NCI-H526 (cell line): ENCODE measurements at regions not wholly inside any gene's neighbourhood (a gene's known extent, or its start where the extent isn't known, plus 50 kb on each side); places are given as distances from the start of the nearest gene placed in this dataset.
"Not testable (repeated sequence)": the region's sequence is repeated elsewhere in the genome, so short reads cannot be mapped to it uniquely, and the experiment has no call there.

ENCODE experiments used
- DNase-seq, 2 experiments: peaks; one replicate each; lab custom pipeline; 2025; lab: John Stamatoyannopoulos, UW

DNA sequence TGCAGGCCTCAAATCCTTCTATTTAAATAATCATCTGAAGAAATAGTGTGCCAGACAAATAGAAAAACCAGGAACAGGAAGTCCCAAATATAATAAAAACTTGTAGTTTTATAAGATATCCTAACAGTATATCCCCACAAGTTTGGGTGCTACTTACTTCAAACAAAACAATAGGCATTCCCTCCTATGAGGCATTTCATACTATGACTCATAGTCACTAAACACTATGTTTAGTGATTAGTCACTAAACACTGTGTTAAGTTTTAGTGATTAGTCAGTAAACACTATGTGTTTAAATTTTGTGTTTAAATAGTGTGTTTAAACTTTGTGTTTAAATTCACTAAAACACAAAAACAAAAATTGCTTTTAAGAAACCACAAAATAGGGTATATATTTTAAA is 407.0 kb upstream of the CDH19 start:
- DNase-seq: no peak

DNA sequence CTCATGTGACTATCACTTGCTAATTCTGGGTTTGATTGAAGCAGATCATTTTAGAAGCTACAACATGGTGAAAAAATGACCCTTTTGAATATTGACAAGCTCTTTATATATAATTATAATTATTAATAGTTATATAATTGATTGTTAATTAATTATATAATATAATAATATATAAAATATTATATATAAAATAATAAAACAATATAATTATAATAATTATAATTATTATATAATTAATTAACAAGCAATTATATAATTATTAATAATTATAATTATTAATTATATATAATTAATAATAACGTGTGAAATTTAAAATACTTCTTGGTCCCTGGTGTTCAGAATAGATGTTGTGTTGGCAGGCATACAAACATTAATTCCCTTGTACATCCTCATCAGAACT is 404.1 kb upstream of the CDH19 start:
- DNase-seq: no peak

- DNase-seq: no peak
Observed at GRCh38 chr18:67007085-67007484, 403.2 kb upstream of the CDH19 start.

DNA sequence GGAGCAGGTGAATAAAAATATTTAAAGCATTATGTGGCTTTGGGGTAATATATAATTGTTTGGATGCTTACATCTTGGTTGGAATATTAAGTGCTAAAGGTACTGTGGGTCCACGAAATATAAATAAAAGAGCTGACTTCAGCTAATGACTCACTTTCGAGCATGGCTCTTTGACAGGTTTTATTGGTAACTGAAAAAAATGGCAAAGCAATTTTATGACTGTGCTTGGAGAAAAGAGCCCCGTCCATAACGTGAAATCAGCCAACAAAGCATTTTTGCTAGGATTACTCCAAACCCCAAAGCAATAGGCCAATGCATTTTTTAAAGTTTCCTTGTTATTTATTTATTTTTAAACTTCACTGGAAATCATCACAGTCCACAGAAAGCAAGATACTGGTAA is 397.2 kb upstream of the CDH19 start:
- DNase-seq: no peak

- DNase-seq: no peak
Observed at GRCh38 chr18:66999003-66999402, 395.1 kb upstream of the CDH19 start.

- no peak for DNase-seq
Observed at GRCh38 chr18:66995270-66995669, 391.4 kb upstream of the CDH19 start.

GRCh38 chr18:66994790-66995189 is 390.9 kb upstream of the CDH19 start:
- no peak for DNase-seq

DNA sequence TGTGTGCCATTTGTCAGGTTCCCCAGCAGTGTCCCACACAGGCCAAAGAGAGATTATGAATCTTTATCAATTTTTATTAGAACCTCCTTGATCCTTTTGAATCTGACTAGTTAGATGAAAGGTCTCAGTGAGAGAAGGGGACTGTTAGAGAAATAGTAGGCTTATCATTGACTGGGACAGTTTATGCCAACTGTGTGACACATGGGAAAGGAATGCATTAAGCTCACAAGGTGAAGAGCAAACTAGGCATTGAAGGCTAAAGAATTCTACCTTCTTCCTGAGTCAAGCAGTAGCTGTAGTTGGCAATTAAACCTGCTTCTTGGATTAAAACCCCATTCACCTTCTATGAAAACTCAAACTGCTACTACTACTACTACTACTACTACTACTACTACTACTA is 389.6 kb upstream of the CDH19 start:
- DNase-seq: no peak

- no peak for DNase-seq
Observed at GRCh38 chr18:66990909-66991308, 387.0 kb upstream of the CDH19 start.

DNA sequence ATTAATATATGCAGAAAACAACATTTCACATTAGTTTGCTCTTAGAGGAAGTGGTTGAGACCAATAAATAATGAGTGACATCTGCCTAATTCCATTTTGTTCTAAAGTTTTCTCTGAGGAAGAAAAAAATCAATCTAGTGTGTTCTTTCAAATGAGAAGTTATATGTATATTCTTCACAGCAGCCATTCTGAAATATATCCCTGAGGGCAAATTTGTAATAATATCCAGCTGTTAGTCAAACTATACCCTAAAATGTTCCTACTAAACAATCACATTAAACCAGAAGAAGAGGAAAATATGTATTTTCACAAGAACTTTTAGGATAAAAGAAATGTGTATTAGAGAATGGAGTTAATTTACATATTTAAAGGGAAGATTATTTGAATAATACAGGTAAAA is 375.1 kb upstream of the CDH19 start:
- DNase-seq: no peak

GRCh38 chr18:66972681-66973080 is 368.8 kb upstream of the CDH19 start:
- DNase-seq: no peak

DNA sequence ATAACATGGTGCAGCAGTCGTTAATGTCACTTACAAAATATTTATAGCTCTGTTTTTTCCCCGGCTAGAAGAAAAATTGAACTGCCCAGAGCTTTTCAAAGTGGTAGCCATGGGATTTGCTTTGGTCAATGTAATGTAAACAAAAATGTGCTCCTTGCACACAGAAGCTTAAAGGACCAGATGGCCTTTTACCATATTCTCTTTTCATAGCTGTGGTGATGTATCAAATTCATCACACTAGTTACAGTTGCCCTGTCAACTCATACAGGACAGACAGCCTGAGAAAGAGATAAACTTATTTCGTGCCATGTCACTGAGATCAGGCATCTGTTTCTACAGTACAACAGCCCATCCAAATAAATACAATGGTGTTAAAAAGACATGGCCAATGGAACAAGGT is 368.1 kb upstream of the CDH19 start:
- DNase-seq: no peak

- DNase-seq: no peak
Observed at GRCh38 chr18:66966171-66966570, 362.3 kb upstream of the CDH19 start.

DNA sequence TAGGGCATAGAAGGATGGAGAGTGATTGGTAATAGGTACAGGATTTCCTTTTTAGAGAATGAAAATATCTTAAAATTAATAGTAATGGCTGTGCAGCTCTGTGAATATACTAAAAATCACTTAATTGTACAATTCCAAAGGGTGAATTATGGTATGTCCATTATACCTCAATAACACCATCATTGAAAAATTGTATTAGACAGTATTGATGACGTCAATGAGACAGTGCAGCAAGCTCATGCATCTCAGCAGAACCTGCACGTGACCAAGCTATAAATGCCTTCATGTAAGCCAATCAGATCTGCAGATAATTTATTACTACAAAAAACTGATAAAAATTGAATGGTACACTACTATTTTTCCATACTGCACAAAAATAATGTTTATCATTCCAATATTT is 354.4 kb upstream of the CDH19 start:
- no peak for DNase-seq

GRCh38 chr18:66951750-66952149 is 347.9 kb upstream of the CDH19 start:
- DNase-seq: no peak

GRCh38 chr18:66949419-66949818 is 345.5 kb upstream of the CDH19 start:
- DNase-seq: no peak

- DNase-seq: no peak
Observed at GRCh38 chr18:66937546-66937945, 333.7 kb upstream of the CDH19 start.

GRCh38 chr18:66931010-66931409 is 327.1 kb upstream of the CDH19 start:
- DNase-seq: no peak

DNA sequence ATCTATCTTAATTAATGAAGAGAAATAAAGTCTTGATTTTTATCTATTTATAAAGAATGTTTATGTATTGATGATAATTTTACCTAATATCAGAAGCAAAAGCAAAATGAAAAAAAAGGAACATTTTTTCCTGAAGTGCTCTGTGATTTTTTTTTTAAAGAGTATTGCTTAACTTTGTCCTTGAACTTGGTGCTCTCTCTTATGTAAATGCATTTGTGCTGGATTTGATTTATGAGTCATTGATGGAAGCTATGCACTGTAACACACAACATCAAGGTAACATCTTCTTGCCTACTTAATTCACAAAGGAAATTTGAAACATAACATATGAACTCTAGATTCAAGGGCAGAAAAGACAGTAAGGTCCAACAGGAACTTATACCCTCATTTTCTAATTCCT is 312.9 kb upstream of the CDH19 start:
- DNase-seq: no peak

DNA sequence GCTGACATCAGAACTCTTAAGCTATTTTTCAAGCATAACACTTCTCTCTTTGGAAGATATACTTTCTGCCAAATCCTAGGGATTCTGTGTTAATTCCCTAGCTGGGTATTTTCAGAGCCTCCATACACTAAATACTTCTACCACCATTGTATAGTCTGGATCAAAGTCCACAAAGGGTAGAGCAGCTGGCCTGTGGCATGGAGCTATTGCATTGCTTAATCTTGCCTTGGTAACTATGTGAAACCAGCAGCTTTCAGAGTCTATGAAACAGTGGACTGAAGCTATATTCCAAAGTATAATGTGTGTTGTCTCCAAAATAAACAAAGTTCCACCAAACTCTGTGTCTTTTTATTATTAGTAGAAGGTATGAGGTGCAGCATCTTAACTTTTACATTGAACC is 296.9 kb upstream of the CDH19 start:
- no peak for DNase-seq

GRCh38 chr18:66895631-66896030 is 291.7 kb upstream of the CDH19 start:
- DNase-seq: no peak

DNA sequence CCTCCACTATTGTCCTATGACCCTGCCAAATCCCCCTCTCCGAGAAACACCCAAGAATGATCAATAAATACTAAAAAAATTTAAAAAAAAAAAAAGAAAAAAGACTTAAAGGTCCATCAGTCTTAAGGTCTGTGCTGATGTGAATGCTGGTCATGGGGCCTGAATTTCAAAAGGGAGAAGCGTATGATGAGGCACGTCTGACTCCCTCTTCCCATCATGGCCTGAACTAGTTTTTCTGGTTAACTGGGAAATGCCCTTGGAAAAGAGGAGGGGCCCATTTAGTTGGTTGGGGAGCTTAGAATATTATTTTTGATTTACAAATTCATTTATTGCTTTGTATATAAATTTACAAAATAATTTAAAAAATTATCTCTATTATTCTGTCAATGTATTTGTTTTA is 291.0 kb upstream of the CDH19 start:
- DNase-seq: no peak

DNA sequence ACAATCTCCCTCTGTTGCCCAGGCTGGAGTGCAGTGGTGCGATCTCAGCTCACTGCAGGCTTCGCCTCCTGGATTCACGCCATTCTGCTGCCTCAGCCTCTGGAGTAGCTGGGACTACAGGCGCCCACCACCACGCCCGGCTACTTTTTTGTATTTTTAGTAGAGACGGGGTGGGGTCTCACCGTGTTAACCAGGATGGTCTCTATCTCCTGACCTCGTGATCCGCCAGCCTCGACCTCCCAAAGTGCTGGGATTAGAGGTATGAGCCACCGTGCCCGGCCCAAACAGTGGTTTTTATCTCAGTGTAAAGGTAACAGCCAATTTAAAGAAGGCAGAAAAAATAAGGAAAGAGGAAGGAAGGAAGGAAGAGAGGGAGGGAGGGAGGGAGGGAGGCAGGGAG is 288.5 kb upstream of the CDH19 start:
- not testable (repeated sequence) for DNase-seq

- no peak for DNase-seq
Observed at GRCh38 chr18:66874812-66875474, 271.1 kb upstream of the CDH19 start.

- DNase-seq: no peak
Observed at GRCh38 chr18:66874375-66874774, 270.5 kb upstream of the CDH19 start.
